Neuronal stem cell (in vitro differentiated cells): ENCODE measurements at regions not wholly inside any gene's neighbourhood (a gene's known extent, or its start where the extent isn't known, plus 50 kb on each side); places are given as distances from the start of the nearest gene placed in this dataset.

Source experiments
- DNase-seq: peaks from one replicate; pipeline ENCODE4 v3.0.0-alpha.2; 2013; ENCODE audit warnings: low spot score
- H2AFZ ChIP-seq: one replicate; pipeline ENCODE4 v1.6.1; 2013; ENCODE audit warnings: mild to moderate bottlenecking, low read length, inconsistent platforms
- H2AK5ac ChIP-seq: 2 replicates; pipeline ENCODE4 v1.6.1; 2013; ENCODE audit warnings: low read depth, mild to moderate bottlenecking, inconsistent platforms, low read length, moderate library complexity, mixed read lengths
- H2BK120ac ChIP-seq: 2 replicates; pipeline ENCODE4 v1.6.1; 2013; ENCODE audit warnings: low read depth, mild to moderate bottlenecking, inconsistent platforms, low read length, moderate library complexity, mixed read lengths
- H2BK12ac ChIP-seq: one replicate; pipeline ENCODE4 v1.6.1; 2013; ENCODE audit warnings: low read length, inconsistent platforms
- H2BK15ac ChIP-seq: 2 replicates; pipeline ENCODE4 v1.6.1; 2013; ENCODE audit warnings: mild to moderate bottlenecking, low read length, inconsistent platforms, mixed read lengths
- H2BK5ac ChIP-seq: one replicate; pipeline ENCODE4 v1.6.1; 2013; ENCODE audit warnings: inconsistent platforms, mild to moderate bottlenecking, low read length, moderate library complexity
- H3K14ac ChIP-seq: one replicate; pipeline ENCODE4 v1.6.1; 2013; ENCODE audit warnings: low read length, inconsistent platforms
- H3K18ac ChIP-seq: 2 replicates; pipeline ENCODE4 v1.6.1; 2013; ENCODE audit warnings: low read length, inconsistent platforms
- H3K23ac ChIP-seq: 2 replicates; pipeline ENCODE4 v1.6.1; 2013; ENCODE audit warnings: low read depth, mild to moderate bottlenecking, mixed read lengths, low read length, inconsistent platforms; ENCODE audit not compliant: poor library complexity
- H3K27ac ChIP-seq: replicated peaks from 3 replicates; pipeline ENCODE4 v1.5.1; 2013; ENCODE audit warnings: low read length, inconsistent platforms
- H3K27me3 ChIP-seq, 3 experiments: 2 replicates each; pipeline ENCODE4 v1.6.1; 2013; ENCODE audit warnings: low read length in 3 of 3, mild to moderate bottlenecking in 2 of 3, inconsistent platforms in 1 of 3, low read depth in 1 of 3, mixed read lengths in 1 of 3, moderate library complexity in 1 of 3; ENCODE audit not compliant: control insufficient read depth in 3 of 3, insufficient read depth in 3 of 3
- H3K36me3 ChIP-seq, 2 donors: replicated peaks in 1 of 2; 2 replicates each; pipeline ENCODE4 v1.6.1; 2013; ENCODE audit warnings: low read length in 2 of 2; ENCODE audit not compliant: control insufficient read depth in 2 of 2, insufficient read depth in 2 of 2
- H3K4ac ChIP-seq: 2 replicates; pipeline ENCODE4 v1.6.1; 2013; ENCODE audit warnings: inconsistent platforms, mild to moderate bottlenecking, low read length, moderate library complexity
- H3K4me1 ChIP-seq, 2 donors: 1 replicate in 1 of 2; 2 replicates in 1 of 2; pipeline ENCODE4 v1.6.1; 2013; ENCODE audit warnings: low read length in 2 of 2, low read depth in 1 of 2; ENCODE audit not compliant: control insufficient read depth in 2 of 2, insufficient read depth in 1 of 2
- H3K4me2 ChIP-seq: one replicate; pipeline ENCODE4 v1.6.1; 2013; ENCODE audit warnings: mild to moderate bottlenecking, low read length, inconsistent platforms; ENCODE audit not compliant: insufficient read depth, poor library complexity, severe bottlenecking
- H3K4me3 ChIP-seq, 2 donors: 2 replicates each; pipeline ENCODE4 v1.5.1; 2013; ENCODE audit warnings: low read length in 2 of 2, mild to moderate bottlenecking in 2 of 2, inconsistent platforms in 1 of 2, moderate library complexity in 1 of 2
- H3K79me1 ChIP-seq: one replicate; pipeline ENCODE4 v1.6.1; 2013; ENCODE audit warnings: low read depth, mild to moderate bottlenecking, inconsistent platforms, low read length, moderate library complexity
- H3K9ac ChIP-seq: one replicate; pipeline ENCODE4 v1.6.1; 2013; ENCODE audit warnings: mild to moderate bottlenecking, low read depth, low read length, inconsistent platforms; ENCODE audit not compliant: poor library complexity
- H3K9me3 ChIP-seq, 2 donors: replicated peaks in 1 of 2; 2 replicates each; pipeline versions ENCODE3 to v1.6.1; 2013; ENCODE audit warnings: low read length in 2 of 2, mild to moderate bottlenecking in 2 of 2, inconsistent platforms in 1 of 2, low read depth in 1 of 2, mixed read lengths in 1 of 2, moderate library complexity in 1 of 2; ENCODE audit not compliant: control insufficient read depth in 2 of 2, insufficient read depth in 1 of 2
- H4K8ac ChIP-seq: one replicate; pipeline ENCODE4 v1.6.1; 2013; ENCODE audit warnings: low read depth, mild to moderate bottlenecking, inconsistent platforms, low read length, moderate library complexity
- H4K91ac ChIP-seq: one replicate; pipeline ENCODE4 v1.6.1; 2013; ENCODE audit warnings: low read length, low read depth, mild to moderate bottlenecking, inconsistent platforms; ENCODE audit not compliant: poor library complexity
- whole genome bisulfite sequencing, 2 donors: extraction: QIAGEN DNeasy Blood & Tissue Kit; methylation state at CpG; one replicate each; pipeline ENCODE4 v1.1.7; 2013; ENCODE audit warnings: missing lambda C conversion rate in 2 of 2, mixed read lengths in 1 of 2; ENCODE audit not compliant: insufficient read length in 2 of 2, insufficient replicate concordance in 1 of 2; ENCODE audit errors: extremely low coverage in 2 of 2; 5-methylcytosine and 5-hydroxymethylcytosine counted together

GRCh38 chr14:101252443-101253214 lies 308.7 kb upstream of the DIO3 start:
- Histone ChIP-seq H2AFZ (no peak overlapping the region), H2BK15ac (peak overlapping the region; percentile 27), H3K27ac (no peak overlapping the region), H3K4me3 (no peak overlapping the region), H3K14ac (no peak overlapping the region), H4K8ac (no peak overlapping the region), H3K23ac (peak overlapping the region; percentile 56), H2BK12ac (no peak overlapping the region), H2BK5ac (no peak overlapping the region), H3K18ac (peak overlapping the region; percentile 79), H3K79me1 (no peaks in the 10 kb centered on the region), H3K9me3 (no peaks in the 10 kb centered on the region), H3K4me2 (no peak overlapping the region), H3K4me1 (peaks cover 0 to 3% of the 10 kb centered on the region in 2 donors), H2AK5ac (no peak overlapping the region), H3K4ac (no peak overlapping the region), H3K36me3 (no peaks in the 10 kb centered on the region), H3K27me3 (peaks cover 0 to 7% (median 0%) of the 10 kb centered on the region in 3 experiments), H2BK120ac (no peak overlapping the region), H4K91ac (no peak overlapping the region), H3K9ac (no peak overlapping the region)
- WGBS, 2 donors: no CpG with 5 or more reads among the region's 13 CpGs
- DNase-seq: no peak

GRCh38 chr14:101253948-101254347 lies 307.3 kb upstream of the DIO3 start:
- DNase-seq: no peak
- Histone ChIP-seq H3K23ac (no peak overlapping the region), H3K27ac (no peak overlapping the region), H2BK120ac (no peak overlapping the region), H4K8ac (no peak overlapping the region), H3K36me3 (no peaks in the 10 kb centered on the region), H3K4me1 (peaks cover 0 to 3% of the 10 kb centered on the region in 2 donors), H3K27me3 (peaks cover 0 to 7% (median 0%) of the 10 kb centered on the region in 3 experiments), H3K79me1 (no peaks in the 10 kb centered on the region), H2AK5ac (no peak overlapping the region), H3K4me3 (no peak overlapping the region), H3K14ac (no peak overlapping the region), H2BK12ac (no peak overlapping the region), H2BK5ac (no peak overlapping the region), H3K9ac (no peak overlapping the region), H3K9me3 (no peaks in the 10 kb centered on the region), H3K4me2 (no peak overlapping the region), H2AFZ (no peak overlapping the region), H3K18ac (no peak overlapping the region), H2BK15ac (no peak overlapping the region), H4K91ac (no peak overlapping the region), H3K4ac (no peak overlapping the region)
- WGBS, 2 donors: no CpG with 5 or more reads among the region's 5 CpGs

- Histone ChIP-seq H2AFZ (peak overlapping the region; percentile 30), H3K36me3 (no peaks in the 10 kb centered on the region), H4K8ac (no peak overlapping the region), H3K79me1 (no peaks in the 10 kb centered on the region), H3K9me3 (no peaks in the 10 kb centered on the region), H3K4me3 (no peak overlapping the region), H4K91ac (no peak overlapping the region), H3K4ac (no peak overlapping the region), H2BK12ac (no peak overlapping the region), H3K18ac (peak overlapping the region; percentile 46), H3K4me1 (peaks cover 0 to 3% of the 10 kb centered on the region in 2 donors), H2BK120ac (no peak overlapping the region), H3K27me3 (peaks cover 0 to 7% (median 0%) of the 10 kb centered on the region in 3 experiments), H3K14ac (no peak overlapping the region), H3K4me2 (no peak overlapping the region), H2AK5ac (no peak overlapping the region), H3K23ac (no peak overlapping the region), H3K27ac (no peak overlapping the region), H3K9ac (no peak overlapping the region), H2BK5ac (no peak overlapping the region), H2BK15ac (no peak overlapping the region)
- DNase-seq: no peak
- no CpG with 5 or more reads among the region's 17 CpGs for WGBS, 2 donors
Observed at GRCh38 chr14:101254805-101255764, 306.2 kb upstream of the DIO3 start.

GRCh38 chr14:101255765-101256125 lies 305.6 kb upstream of the DIO3 start:
- Histone ChIP-seq H4K91ac (no peak overlapping the region), H3K18ac (peak overlapping the region; percentile 32), H2BK120ac (no peak overlapping the region), H3K79me1 (no peaks in the 10 kb centered on the region), H4K8ac (no peak overlapping the region), H3K9me3 (no peaks in the 10 kb centered on the region), H3K4me3 (no peak overlapping the region), H3K4me2 (no peak overlapping the region), H2BK15ac (no peak overlapping the region), H2BK12ac (no peak overlapping the region), H2BK5ac (no peak overlapping the region), H3K36me3 (no peaks in the 10 kb centered on the region), H3K9ac (no peak overlapping the region), H3K27ac (no peak overlapping the region), H2AFZ (no peak overlapping the region), H3K27me3 (peaks cover 0 to 7% (median 0%) of the 10 kb centered on the region in 3 experiments), H3K23ac (no peak overlapping the region), H3K4me1 (peaks cover 0 to 3% of the 10 kb centered on the region in 2 donors), H2AK5ac (no peak overlapping the region), H3K14ac (no peak overlapping the region), H3K4ac (no peak overlapping the region)
- no peak for DNase-seq
- no CpG with 5 or more reads among the region's 8 CpGs for WGBS, 2 donors
